Small intestine (tissue), 7 donors: ENCODE measurements at regions not wholly inside any gene's neighbourhood (a gene's known extent, or its start where the extent isn't known, plus 50 kb on each side); places are given as distances from the start of the nearest gene placed in this dataset.

Experiments used
- DNase-seq, 2 donors: peaks; one replicate each; pipeline versions ENCODE4 v3.0.0 to v3.0.0-alpha.2; 2013
- FAIRE-seq: peaks from 2 replicates; lab custom pipeline; 2012; peaks lifted over from hg19 to GRCh38; lab: Jason Lieb, UNC
- H3K27ac ChIP-seq, 3 donors: one replicate each; pipeline ENCODE4 v1.5.1; 2013; ENCODE audit warnings: low read length in 2 of 3, mild to moderate bottlenecking in 2 of 3, control low read depth in 1 of 3, inconsistent platforms in 1 of 3, low read depth in 1 of 3, moderate library complexity in 1 of 3
- H3K27me3 ChIP-seq, 3 donors: one replicate each; pipeline ENCODE4 v1.6.1; 2013; ENCODE audit warnings: low read length in 3 of 3, inconsistent platforms in 1 of 3; ENCODE audit not compliant: control insufficient read depth in 3 of 3, insufficient read depth in 3 of 3
- H3K36me3 ChIP-seq, 3 donors: one replicate each; pipeline ENCODE4 v1.6.1; 2013; ENCODE audit warnings: low read length in 3 of 3, inconsistent platforms in 1 of 3, low read depth in 1 of 3, mild to moderate bottlenecking in 1 of 3, moderate library complexity in 1 of 3; ENCODE audit not compliant: control insufficient read depth in 3 of 3, insufficient read depth in 2 of 3
- H3K4me1 ChIP-seq, 3 donors: one replicate each; pipeline ENCODE4 v1.6.1; 2013; ENCODE audit warnings: low read length in 2 of 3, inconsistent platforms in 1 of 3, low read depth in 1 of 3, mild to moderate bottlenecking in 1 of 3, moderate library complexity in 1 of 3; ENCODE audit not compliant: control insufficient read depth in 3 of 3, insufficient read depth in 2 of 3
- H3K4me3 ChIP-seq, 3 donors: one replicate each; pipeline ENCODE4 v1.5.1; 2013; ENCODE audit warnings: low read length in 3 of 3, control low read depth in 1 of 3, inconsistent platforms in 1 of 3, low read depth in 1 of 3, mild to moderate bottlenecking in 1 of 3, moderate library complexity in 1 of 3
- H3K9me3 ChIP-seq, 2 donors: one replicate each; pipeline ENCODE4 v1.6.1; 2013; ENCODE audit warnings: low read depth in 1 of 2, low read length in 1 of 2; ENCODE audit not compliant: control insufficient read depth in 2 of 2, insufficient read depth in 1 of 2
- WGBS, 3 donors: extraction: QIAGEN DNeasy Blood & Tissue Kit; methylation state at CpG; one replicate each; pipeline ENCODE4 v1.1.7; 2013; 5-methylcytosine and 5-hydroxymethylcytosine counted together
- donor health status: healthy with polysubstance abuse.
- donor health status: control.
- donor health status: control.
- donor health status: Bipolar disorder and iron deficiency.
- donor health status: healthy.

DNA sequence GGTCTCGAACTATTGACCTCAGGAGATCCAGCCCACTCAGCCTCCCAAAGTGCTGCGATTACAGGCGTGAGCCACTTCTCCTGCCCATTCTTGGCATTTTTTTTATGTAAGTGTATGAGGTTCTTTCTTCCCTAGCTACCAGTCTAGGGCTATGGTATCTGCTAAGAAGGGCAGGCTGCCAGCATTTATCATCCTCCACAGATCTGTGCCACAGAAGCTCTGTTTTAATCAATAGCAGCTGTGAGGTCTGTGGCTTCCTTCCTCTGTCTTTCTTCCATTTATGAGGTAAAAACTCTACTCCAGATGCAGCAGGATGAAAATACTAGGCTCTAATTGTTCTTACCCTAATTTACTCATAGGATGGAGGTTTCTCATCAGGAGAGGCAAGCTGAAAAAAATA is 1382.4 kb upstream of the ADGRB3 start:
- no peak for FAIRE-seq
- 70 to 86% (median 83%) methylated on average over 3 of the region's 3 CpGs for WGBS, 3 donors

DNA sequence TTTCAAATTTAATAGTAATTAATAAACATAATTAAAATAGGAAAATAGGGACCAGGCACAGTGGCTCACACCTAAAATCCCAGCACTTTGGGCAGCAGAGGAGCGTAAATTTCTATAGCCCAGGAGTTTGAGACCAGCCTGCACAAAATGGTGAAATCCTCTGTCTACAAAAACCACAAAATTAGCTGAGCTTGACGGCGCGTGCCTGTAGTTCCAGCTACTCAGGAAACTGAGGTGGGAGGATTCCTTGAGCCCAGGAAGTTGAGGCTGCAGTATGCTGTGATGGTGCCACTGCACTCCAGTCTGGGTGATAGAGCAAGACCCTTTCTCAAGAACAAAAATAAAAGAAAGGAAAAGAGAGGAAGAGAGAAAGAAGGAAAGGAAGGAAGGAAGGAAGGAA is 1387.0 kb upstream of the ADGRB3 start:
- no peak for DNase-seq
- Histone ChIP-seq H3K4me3 (no peak overlapping the region), H3K9me3 (no peaks in the 10 kb centered on the region), H3K36me3 (no peaks in the 10 kb centered on the region), H3K27ac (no peak overlapping the region), H3K4me1 (no peaks in the 10 kb centered on the region), H3K27me3 (no peaks in the 10 kb centered on the region)
- WGBS, 3 donors, result 82 to 88% (median 88%) methylated on average over 4 of the region's 4 CpGs
- no peak for FAIRE-seq

More for the DNA sequence above, 1382.4 kb upstream of the ADGRB3 start:
- H3K36me3 ChIP-seq, result no peaks in the 10 kb centered on the region
- peaks cover 0 to 1% of the 10 kb centered on the region in 2 donors for H3K9me3 ChIP-seq
- no peaks in the 10 kb centered on the region for H3K4me1 ChIP-seq
- DNase-seq, result no peak
- no peak overlapping the region for H3K4me3 ChIP-seq
- H3K27ac ChIP-seq, result no peak overlapping the region
- no peaks in the 10 kb centered on the region for H3K27me3 ChIP-seq

DNA sequence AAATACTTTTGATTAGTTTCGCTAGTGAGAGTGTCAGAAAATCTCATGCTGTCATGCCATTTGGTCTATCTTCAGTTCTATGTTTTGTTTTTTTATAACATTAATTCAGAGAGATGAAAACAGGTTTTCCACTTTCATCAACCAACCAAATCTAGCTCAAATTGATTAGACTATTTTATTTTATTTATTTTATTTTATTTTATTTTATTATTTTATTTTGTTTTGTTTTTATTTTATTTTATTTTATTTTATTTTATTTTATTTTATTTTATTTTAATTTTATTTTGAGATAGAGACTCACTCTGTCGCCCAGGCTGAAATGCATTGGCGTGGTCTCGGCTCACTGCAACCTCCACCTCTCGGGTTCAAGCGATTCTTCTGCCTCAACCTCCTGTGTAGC is 1391.0 kb upstream of the ADGRB3 start:
- WGBS, 3 donors, result 79 to 93% (median 89%) methylated on average over 6 of the region's 6 CpGs
- H3K36me3 ChIP-seq, result no peaks in the 10 kb centered on the region
- no peaks in the 10 kb centered on the region for H3K4me1 ChIP-seq
- H3K27ac ChIP-seq, result no peak overlapping the region
- DNase-seq (no peak), FAIRE-seq (no peak)
- no peaks in the 10 kb centered on the region for H3K27me3 ChIP-seq
- no peak overlapping the region for H3K4me3 ChIP-seq
- H3K9me3 ChIP-seq, result peaks cover 0 to 3% of the 10 kb centered on the region in 2 donors

DNA sequence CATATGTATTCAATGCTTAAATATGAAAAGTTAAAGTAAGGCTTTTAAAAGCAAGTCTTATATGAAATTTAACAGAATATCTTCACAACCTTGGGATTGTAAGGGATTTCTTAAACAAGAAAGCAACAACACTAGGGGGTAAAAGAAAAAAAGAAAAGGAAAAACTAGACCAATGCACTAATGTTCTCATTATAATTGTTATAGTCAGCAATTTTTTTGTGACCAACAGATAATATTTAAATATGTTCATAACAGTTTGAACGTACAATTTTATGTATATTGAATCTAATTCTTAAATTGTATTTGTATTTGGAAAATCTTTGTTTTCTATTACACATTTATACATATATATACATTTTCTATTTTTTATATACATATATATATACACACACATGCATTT is 1397.8 kb upstream of the ADGRB3 start:
- no peaks in the 10 kb centered on the region for H3K4me1 ChIP-seq
- H3K4me3 ChIP-seq, result no peak overlapping the region
- DNase-seq (no peak), FAIRE-seq (no peak)
- no peak overlapping the region for H3K27ac ChIP-seq
- H3K36me3 ChIP-seq, result no peaks in the 10 kb centered on the region
- WGBS, 3 donors, result 50 to 76% (median 59%) methylated on average over 1 of the region's 1 CpG
- H3K27me3 ChIP-seq, result no peaks in the 10 kb centered on the region
- peaks cover 0 to 4% of the 10 kb centered on the region in 2 donors for H3K9me3 ChIP-seq

DNA sequence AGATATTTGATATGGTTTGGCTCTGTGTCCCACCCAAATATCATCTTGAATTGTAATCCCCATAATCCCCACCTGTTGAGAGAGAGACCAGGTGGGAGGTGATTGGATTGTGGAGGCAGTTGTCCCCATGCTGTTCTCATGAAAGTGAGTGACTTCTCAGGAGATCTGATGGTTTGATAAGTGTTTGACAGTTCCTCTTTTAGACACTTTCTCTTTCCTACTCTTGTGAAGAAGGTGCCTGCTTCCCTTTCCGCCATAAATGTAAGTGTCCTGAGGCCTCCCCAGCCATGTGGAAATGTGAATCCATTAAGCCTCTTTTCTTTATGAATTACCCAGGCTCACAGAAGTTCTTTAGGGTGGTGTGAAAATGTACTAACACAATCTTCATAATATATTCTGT is 1404.0 kb upstream of the ADGRB3 start:
- DNase-seq, result no peak

DNA sequence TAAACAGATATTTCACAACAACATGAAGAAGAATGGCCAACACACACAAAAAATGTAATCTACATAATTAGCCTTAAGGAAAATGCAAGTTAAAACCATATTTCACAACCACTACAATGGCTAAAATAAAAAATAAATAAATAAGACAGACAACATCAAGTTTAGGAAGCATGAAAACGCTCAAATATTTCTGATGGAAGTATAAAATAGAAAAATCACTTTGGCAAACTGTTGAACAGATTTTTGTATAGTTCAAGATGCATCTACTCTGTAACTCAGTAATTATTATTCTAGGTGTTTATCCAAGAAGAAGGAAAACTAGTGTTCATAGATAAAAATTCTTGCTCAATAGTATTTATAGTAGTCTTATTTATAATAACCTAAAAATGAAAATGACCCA is 1410.1 kb upstream of the ADGRB3 start:
- 20 to 42% (median 31%) methylated on average over 1 of the region's 1 CpG for WGBS, 3 donors
- no peak for FAIRE-seq
- no peaks in the 10 kb centered on the region for H3K36me3 ChIP-seq
- peaks cover under 1 to 1% of the 10 kb centered on the region in 2 donors for H3K9me3 ChIP-seq
- no peaks in the 10 kb centered on the region for H3K27me3 ChIP-seq
- no peak for DNase-seq
- no peak overlapping the region for H3K4me3 ChIP-seq
- no peaks in the 10 kb centered on the region for H3K4me1 ChIP-seq
- no peak overlapping the region for H3K27ac ChIP-seq

More for the DNA sequence above, 1404.0 kb upstream of the ADGRB3 start:
- H3K27me3 ChIP-seq, result no peaks in the 10 kb centered on the region
- no peaks in the 10 kb centered on the region for H3K4me1 ChIP-seq
- no peak for FAIRE-seq
- H3K4me3 ChIP-seq, result no peak overlapping the region
- H3K27ac ChIP-seq, result no peak overlapping the region
- no peaks in the 10 kb centered on the region for H3K36me3 ChIP-seq
- 88 to 96% (median 94%) methylated on average over 1 of the region's 1 CpG for WGBS, 3 donors
- no peaks in the 10 kb centered on the region for H3K9me3 ChIP-seq

DNA sequence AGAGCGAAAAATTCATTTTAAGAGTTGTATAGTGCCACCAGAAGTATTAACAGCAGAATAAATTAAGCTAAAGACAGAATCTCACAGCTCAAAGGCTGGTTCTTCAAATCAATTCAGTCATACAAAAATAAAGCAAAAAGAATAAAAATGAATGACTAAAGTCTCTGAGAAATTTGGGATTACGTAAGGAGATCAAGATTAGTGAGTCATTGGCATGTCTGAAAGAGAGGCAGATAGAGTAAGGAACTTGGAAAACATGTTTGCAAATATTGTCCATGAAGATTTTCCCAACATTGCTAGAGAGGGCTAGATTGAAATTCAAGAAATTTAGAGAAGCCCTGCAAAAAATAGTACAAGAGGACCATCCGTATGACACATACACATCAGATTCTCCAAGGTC is 1413.9 kb upstream of the ADGRB3 start:
- no peaks in the 10 kb centered on the region for H3K27me3 ChIP-seq
- H3K9me3 ChIP-seq, result peaks cover 1 to 3% of the 10 kb centered on the region in 2 donors
- no peak overlapping the region for H3K4me3 ChIP-seq
- H3K36me3 ChIP-seq, result no peaks in the 10 kb centered on the region
- 88 to 89% (median 88%) methylated on average over 3 of the region's 3 CpGs for WGBS, 3 donors
- no peak for DNase-seq
- H3K27ac ChIP-seq, result no peak overlapping the region
- no peaks in the 10 kb centered on the region for H3K4me1 ChIP-seq
- no peak for FAIRE-seq

DNA sequence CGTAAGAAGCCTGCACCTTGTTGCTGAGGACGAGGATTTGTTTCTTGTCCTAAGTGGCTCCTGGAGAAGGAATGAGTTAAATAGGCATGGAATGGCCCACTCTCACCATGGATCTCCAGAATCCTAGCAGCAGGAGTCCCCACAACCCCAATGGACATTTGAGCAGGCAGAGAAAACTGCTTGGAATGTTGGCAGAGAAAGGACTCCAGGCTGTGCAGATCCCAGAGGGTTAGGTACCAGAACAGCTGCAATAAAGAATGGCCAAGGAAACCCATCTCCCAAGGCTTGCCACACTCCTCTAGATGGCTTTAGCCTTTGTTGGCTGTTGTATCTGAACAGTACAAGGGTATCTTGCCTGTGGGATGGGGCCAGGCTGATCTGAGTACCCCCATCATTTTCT is 1415.7 kb upstream of the ADGRB3 start:
- H3K27me3 ChIP-seq, result no peaks in the 10 kb centered on the region
- no peaks in the 10 kb centered on the region for H3K4me1 ChIP-seq
- peaks cover 1 to 3% of the 10 kb centered on the region in 2 donors for H3K9me3 ChIP-seq
- no peaks in the 10 kb centered on the region for H3K36me3 ChIP-seq
- DNase-seq (no peak), FAIRE-seq (no peak)
- no peak overlapping the region for H3K4me3 ChIP-seq
- whole genome bisulfite sequencing, 3 donors, result 86 to 90% (median 87%) methylated on average over 2 of the region's 2 CpGs
- H3K27ac ChIP-seq, result no peak overlapping the region

DNA sequence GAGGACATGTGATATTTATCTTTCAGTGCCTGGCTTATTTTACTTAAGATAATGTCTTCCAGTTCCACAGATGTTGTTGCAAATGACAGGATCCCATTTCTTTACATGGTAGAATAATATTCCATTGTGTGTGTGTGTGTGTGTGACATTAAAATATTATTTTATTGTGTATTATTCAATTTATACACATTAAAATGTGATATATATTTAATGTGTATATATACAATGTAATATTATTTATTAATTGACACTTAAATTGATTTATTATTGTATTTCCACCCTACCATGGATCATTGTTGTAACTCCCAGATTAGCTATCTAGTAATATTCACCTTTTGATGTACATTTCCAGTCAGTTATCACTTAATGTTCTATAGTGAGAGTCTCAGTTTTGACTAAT is 1422.5 kb upstream of the ADGRB3 start:
- Histone ChIP-seq H3K27me3 (no peaks in the 10 kb centered on the region), H3K4me1 (no peaks in the 10 kb centered on the region), H3K9me3 (peaks cover 0 to 4% of the 10 kb centered on the region in 2 donors), H3K4me3 (no peak overlapping the region), H3K27ac (no peak overlapping the region), H3K36me3 (no peaks in the 10 kb centered on the region)
- DNase-seq (no peak), FAIRE-seq (no peak)
